ENCODE measurements at regions not wholly inside any gene's neighbourhood (a gene's known extent, or its start where the extent isn't known, plus 50 kb on each side); places are given as distances from the start of the nearest gene placed in this dataset.

DNA sequence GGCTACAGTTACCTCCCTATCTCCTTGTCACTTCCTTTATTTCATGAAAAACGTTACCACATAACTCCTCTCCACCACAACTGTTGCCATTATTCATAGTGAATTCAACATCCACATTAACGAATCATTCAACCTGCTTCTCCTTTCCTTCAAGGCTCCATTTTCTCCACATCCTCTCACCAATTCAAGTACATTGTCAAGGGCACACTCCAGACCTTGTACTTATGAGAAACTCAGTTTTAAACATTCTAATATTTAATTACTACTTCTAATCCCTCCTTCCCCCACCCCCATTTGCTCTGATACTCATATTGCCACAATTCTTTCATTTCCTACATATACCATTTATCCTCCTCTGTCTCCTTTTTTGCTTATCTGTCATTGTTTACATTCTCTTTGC, 871.2 kb downstream of the TUSC7 start:
- no peaks in the 10 kb centered on the region for H3K27me3 Mint-ChIP-seq (ENCODE audit: low read depth)
- H3K9me3 Mint-ChIP-seq (ENCODE audit: insufficient read depth) = peaks cover 5% of the 10 kb centered on the region
- ATAC-seq (no peak), DNase-seq (no peak)
- ChIA-PET POLR2A (no interaction called here), CTCF (no interaction called here)
- H3K4me3 Mint-ChIP-seq = no peak overlapping the region
- H3K36me3 Mint-ChIP-seq (ENCODE audit: low read depth) = no peaks in the 10 kb centered on the region
- no peaks in the 10 kb centered on the region for H3K4me1 Mint-ChIP-seq (ENCODE audit: low read depth)
- no peak overlapping the region for H3K27ac Mint-ChIP-seq

DNA sequence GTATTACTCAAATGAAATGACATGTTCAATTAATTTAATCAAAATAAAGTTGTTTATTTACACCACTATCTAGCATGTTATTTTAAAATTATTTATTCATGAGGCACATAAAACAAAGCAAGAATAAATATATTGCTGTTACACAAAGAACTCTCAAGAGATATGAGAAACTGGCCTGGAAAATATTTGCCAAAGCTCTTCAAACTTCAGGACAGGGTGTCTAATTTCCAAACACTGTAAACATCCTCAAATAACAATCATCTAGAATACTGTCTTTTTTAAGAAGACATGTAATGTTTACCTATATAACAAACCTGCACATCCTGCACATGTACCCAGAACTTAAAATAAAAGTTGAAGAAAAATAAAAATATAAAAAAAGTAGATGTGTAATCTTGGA, 876.6 kb downstream of the TUSC7 start:
- DNase-seq (no peak), ATAC-seq (no peak)
- ChIA-PET CTCF (no interaction called here), POLR2A (no interaction called here)
- Mint-ChIP-seq H3K4me1 (ENCODE audit: low read depth) (no peaks in the 10 kb centered on the region), H3K9me3 (ENCODE audit: insufficient read depth) (no peaks in the 10 kb centered on the region), H3K4me3 (no peak overlapping the region), H3K27me3 (ENCODE audit: low read depth) (no peaks in the 10 kb centered on the region), H3K27ac (no peak overlapping the region), H3K36me3 (ENCODE audit: low read depth) (no peaks in the 10 kb centered on the region)

DNA sequence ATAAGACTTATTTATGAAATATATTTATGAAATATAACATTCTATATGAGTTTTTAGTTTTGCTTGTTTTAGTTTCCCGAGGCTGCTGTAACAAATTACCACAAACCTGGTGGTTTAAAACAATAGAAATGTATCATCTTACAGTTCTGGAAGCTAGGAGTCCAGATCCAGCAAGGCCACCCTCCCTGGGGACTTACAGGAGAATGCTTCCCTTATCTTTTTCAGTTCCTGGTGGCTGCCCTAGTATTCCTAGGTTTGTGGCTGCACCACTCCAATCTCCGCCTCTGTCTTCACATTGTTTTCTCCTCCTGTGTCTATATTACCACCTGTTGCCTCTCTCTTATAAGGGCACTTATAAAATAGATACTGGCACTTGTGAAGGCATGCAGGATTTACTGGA, 877.8 kb downstream of the TUSC7 start:
- no peak overlapping the region for H3K27ac Mint-ChIP-seq
- no peak overlapping the region for H3K4me3 Mint-ChIP-seq

DNA sequence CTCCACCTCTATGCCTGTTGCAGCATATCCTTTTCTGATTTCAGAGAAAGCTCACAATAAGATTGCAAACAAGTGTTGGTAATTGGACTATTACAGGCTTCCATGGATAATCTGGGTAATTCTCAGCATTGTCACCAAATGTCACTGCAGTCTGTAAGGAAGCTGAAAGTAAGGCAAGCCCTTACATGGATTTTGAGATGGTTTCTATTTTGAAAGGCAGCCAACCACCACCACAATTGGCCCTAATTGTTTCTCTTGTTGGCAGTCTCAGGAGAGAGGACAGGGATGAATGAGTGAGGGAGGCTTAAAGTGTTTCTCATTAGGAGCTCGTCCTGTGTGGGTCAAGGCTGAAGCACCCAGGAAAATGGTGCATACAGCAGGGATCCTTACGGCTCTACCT, 879.9 kb downstream of the TUSC7 start:
- no peaks in the 10 kb centered on the region for H3K36me3 Mint-ChIP-seq (ENCODE audit: low read depth)
- ChIA-PET POLR2A (no interaction called here), CTCF (no interaction called here)
- H3K27ac Mint-ChIP-seq = no peak overlapping the region
- H3K4me1 Mint-ChIP-seq (ENCODE audit: low read depth) = no peaks in the 10 kb centered on the region
- ATAC-seq = no peak
- H3K4me3 Mint-ChIP-seq = no peak overlapping the region
- no peak for DNase-seq
- H3K27me3 Mint-ChIP-seq (ENCODE audit: low read depth) = no peaks in the 10 kb centered on the region
- no peaks in the 10 kb centered on the region for H3K9me3 Mint-ChIP-seq (ENCODE audit: insufficient read depth)

More for the DNA sequence above, 877.8 kb downstream of the TUSC7 start:
- DNase-seq = no peak
- H3K9me3 Mint-ChIP-seq (ENCODE audit: insufficient read depth) = no peaks in the 10 kb centered on the region
- H3K27me3 Mint-ChIP-seq (ENCODE audit: low read depth) = no peaks in the 10 kb centered on the region
- ChIA-PET POLR2A (no interaction called here), CTCF (no interaction called here)
- no peak for ATAC-seq
- no peaks in the 10 kb centered on the region for H3K4me1 Mint-ChIP-seq (ENCODE audit: low read depth)
- H3K36me3 Mint-ChIP-seq (ENCODE audit: low read depth) = no peaks in the 10 kb centered on the region

DNA sequence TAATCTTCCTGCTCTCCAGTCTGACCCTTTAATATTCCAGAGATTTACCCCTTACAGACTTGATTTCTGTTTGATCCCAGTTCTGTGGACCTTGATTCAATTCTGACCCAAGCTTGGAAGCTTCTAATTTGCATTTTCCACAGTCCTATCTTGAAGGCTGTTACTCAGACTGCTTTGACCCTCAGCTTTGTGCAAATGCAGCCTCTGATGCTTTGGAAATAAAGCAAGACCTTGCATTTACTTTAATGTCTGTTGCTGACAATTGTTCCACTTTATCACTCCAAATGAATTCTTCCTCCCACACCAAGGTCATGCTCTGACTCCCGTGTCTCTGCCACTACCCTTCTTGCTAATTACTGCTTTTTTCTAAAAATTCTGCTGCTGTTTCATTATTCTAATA, 886.0 kb downstream of the TUSC7 start:
- H3K4me3 Mint-ChIP-seq = no peak overlapping the region
- no peaks in the 10 kb centered on the region for H3K36me3 Mint-ChIP-seq (ENCODE audit: low read depth)
- no peak for DNase-seq
- no peak for ATAC-seq
- no peaks in the 10 kb centered on the region for H3K27me3 Mint-ChIP-seq (ENCODE audit: low read depth)
- H3K27ac Mint-ChIP-seq = no peak overlapping the region
- no peaks in the 10 kb centered on the region for H3K9me3 Mint-ChIP-seq (ENCODE audit: insufficient read depth)
- H3K4me1 Mint-ChIP-seq (ENCODE audit: low read depth) = no peaks in the 10 kb centered on the region
- ChIA-PET POLR2A (no interaction called here), CTCF (no interaction called here)

DNA sequence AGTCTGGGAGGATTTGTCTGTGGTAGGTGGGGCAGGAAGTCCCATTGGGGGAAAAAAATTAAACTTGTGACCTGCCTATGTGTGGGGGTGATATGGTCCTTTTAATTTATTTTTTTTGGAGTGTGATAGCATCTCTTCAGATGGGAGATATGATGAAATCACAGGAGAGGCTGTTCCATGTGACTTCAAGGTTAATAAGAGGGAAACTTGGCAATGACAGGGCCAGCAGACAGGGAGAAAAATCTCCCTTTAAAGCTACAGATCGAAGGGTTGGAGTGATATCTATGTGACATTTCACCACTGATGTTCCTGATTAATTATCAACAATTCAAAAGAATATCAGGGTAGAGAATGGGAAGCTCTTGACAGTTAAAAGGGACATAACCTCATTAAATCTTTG, 886.9 kb downstream of the TUSC7 start:
- CTCF ChIA-PET = no interaction called here
- Mint-ChIP-seq H3K27me3 (ENCODE audit: low read depth) (no peaks in the 10 kb centered on the region), H3K4me3 (no peak overlapping the region), H3K36me3 (ENCODE audit: low read depth) (no peaks in the 10 kb centered on the region), H3K9me3 (ENCODE audit: insufficient read depth) (no peaks in the 10 kb centered on the region), H3K27ac (no peak overlapping the region), H3K4me1 (ENCODE audit: low read depth) (no peaks in the 10 kb centered on the region)
- no peak for DNase-seq
- ATAC-seq = no peak
- POLR2A ChIA-PET = no interaction called here

DNA sequence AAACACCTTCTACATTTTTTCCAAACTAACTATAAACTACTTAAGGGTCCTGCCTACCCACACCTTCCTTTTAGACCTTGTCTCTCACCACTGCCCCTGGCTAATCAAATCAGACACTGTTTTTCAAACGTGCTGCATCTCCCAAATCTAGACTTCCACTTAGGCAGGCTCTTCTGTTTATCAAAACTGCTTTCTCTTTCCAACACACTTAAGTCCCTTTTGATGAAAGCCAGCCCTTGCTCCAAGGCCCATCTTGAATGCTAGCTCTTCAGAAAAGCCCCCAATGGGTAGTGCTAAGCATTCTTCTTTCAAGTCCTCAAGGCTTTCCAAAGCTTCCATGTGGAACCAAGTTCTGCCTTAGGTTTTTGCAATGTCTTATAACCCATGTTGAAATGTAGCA, 888.3 kb downstream of the TUSC7 start:
- Mint-ChIP-seq H3K4me1 (ENCODE audit: low read depth) (no peaks in the 10 kb centered on the region), H3K36me3 (ENCODE audit: low read depth) (no peaks in the 10 kb centered on the region), H3K9me3 (ENCODE audit: insufficient read depth) (no peaks in the 10 kb centered on the region), H3K4me3 (no peak overlapping the region), H3K27ac (no peak overlapping the region), H3K27me3 (ENCODE audit: low read depth) (no peaks in the 10 kb centered on the region)
- DNase-seq (no peak), ATAC-seq (no peak)
- ChIA-PET CTCF (no interaction called here), POLR2A (no interaction called here)

DNA sequence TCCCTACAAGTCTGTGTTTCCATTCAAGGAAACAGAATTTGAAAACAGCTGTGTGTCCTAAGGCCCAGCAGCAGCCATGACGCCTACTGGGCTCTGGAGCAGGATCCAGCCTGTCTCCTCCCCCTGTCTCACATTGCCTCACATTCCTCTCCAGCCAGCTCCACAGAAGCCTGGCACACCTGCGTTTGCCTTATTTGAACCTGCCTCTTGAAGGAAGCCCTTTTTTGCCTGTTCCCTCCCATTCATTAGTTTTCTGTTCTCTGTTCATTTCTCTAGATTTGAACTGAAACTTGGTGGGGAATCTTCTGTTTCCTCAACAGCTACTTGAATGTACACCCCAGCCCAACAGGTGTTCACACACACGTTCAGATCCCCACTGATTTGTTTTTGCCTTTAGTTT, 890.5 kb downstream of the TUSC7 start:
- Mint-ChIP-seq H3K4me3 (no peak overlapping the region), H3K27me3 (ENCODE audit: low read depth) (no peaks in the 10 kb centered on the region), H3K9me3 (ENCODE audit: insufficient read depth) (no peaks in the 10 kb centered on the region), H3K36me3 (ENCODE audit: low read depth) (no peaks in the 10 kb centered on the region), H3K4me1 (ENCODE audit: low read depth) (no peaks in the 10 kb centered on the region), H3K27ac (no peak overlapping the region)
- DNase-seq (no peak), ATAC-seq (no peak)
- ChIA-PET CTCF (no interaction called here), POLR2A (no interaction called here)

DNA sequence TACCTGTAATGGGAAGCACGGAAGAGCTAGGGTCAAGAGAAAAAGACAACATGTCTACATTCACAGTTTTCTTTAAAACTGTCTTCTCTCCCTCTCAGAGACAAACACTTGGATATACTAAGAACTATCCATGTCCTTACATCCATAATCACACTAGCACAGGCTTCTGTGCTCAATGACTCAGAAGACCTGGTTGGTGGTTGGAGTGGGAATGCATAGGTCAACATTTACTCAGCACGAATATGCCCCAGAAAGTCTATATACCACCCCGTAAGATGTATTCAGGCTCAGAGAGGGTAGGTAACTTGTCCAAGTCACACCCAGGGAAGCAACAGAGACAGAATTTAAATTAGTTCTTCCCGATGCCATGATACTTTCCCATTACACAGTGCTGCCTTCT, 891.1 kb downstream of the TUSC7 start:
- Mint-ChIP-seq H3K27ac (no peak overlapping the region), H3K4me1 (ENCODE audit: low read depth) (no peaks in the 10 kb centered on the region), H3K36me3 (ENCODE audit: low read depth) (no peaks in the 10 kb centered on the region), H3K9me3 (ENCODE audit: insufficient read depth) (no peaks in the 10 kb centered on the region), H3K27me3 (ENCODE audit: low read depth) (no peaks in the 10 kb centered on the region), H3K4me3 (no peak overlapping the region)
- POLR2A ChIA-PET = no interaction called here
- CTCF ChIA-PET = no interaction called here
- ATAC-seq (no peak), DNase-seq (no peak)

DNA sequence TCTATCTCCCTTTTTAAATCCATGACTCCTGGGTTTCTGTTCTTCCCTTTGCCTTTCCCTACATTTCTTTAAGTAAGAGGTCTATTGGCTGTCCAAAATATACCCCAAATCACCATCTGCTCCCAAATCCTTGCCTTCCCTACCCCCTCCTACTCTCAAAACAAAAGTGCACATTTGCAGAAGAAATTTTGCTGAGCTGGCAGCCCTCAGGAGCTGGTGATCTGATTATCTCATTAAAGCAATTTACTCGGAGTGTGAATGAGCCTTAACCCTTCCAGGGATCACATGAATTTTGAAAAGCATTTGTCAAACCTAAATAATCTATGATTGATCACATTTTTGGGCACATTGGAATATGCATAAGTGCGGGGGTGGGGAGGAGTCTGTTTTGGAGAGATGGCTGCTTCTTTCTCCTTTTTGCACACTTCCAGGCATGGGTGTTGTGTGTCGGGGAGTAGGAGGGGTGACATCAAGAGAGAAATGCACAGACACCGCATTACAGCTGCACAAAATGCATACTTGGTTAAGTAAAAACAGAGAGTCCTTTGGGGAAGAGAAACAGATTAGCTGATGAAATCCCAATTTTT, 892.6 kb downstream of the TUSC7 start:
- Mint-ChIP-seq H3K9me3 (ENCODE audit: insufficient read depth) (no peaks in the 10 kb centered on the region), H3K27ac (no peak overlapping the region), H3K4me3 (no peak overlapping the region), H3K4me1 (ENCODE audit: low read depth) (no peaks in the 10 kb centered on the region), H3K36me3 (ENCODE audit: low read depth) (no peaks in the 10 kb centered on the region), H3K27me3 (ENCODE audit: low read depth) (no peaks in the 10 kb centered on the region)
- DNase-seq (no peak), ATAC-seq (no peak)
- POLR2A ChIA-PET = no interaction called here
- CTCF ChIA-PET = no interaction called here

DNA sequence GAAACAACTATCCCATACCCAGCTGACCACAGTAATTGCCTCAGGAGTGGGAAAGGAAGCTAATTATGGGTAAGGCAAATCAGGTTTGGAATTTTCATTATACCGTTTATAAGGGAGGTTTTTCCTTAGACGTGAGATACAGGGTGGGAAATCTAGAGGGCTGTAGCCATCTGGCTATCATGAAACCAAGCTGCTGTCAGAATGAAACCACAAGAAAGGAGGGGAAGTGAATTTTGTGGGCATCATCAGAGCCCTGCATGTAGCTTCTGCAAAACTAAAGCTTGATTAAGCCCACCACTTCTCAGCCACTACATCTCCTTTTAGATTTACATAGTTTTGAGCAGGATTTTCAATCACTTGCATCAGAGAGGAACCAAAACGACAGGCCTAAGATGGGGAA, 893.5 kb downstream of the TUSC7 start:
- Mint-ChIP-seq H3K27me3 (ENCODE audit: low read depth) (no peaks in the 10 kb centered on the region), H3K9me3 (ENCODE audit: insufficient read depth) (no peaks in the 10 kb centered on the region), H3K4me3 (no peak overlapping the region), H3K36me3 (ENCODE audit: low read depth) (no peaks in the 10 kb centered on the region), H3K27ac (no peak overlapping the region), H3K4me1 (ENCODE audit: low read depth) (no peaks in the 10 kb centered on the region)
- ChIA-PET CTCF (no interaction called here), POLR2A (no interaction called here)
- no peak for DNase-seq
- no peak for ATAC-seq

DNA sequence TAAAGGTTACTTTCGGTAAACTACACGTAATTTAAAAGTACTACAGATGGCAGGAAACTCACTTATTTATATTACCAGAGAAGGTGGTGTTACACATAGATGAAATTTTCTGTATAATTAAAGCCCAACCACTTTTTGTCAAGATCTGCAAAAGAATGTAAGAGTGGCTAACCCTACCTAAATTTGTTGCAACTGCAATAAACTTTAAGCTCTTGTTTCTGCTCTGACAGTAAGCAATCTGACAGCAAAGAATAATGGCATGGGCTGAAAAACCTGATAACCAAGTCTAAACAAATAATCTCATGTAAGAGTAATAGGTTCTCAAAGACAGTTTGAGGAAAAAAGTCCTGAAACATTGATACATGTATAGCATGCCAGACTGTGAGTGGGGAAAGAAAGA, 897.3 kb downstream of the TUSC7 start:
- ATAC-seq = no peak
- Mint-ChIP-seq H3K27ac (no peak overlapping the region), H3K9me3 (ENCODE audit: insufficient read depth) (no peaks in the 10 kb centered on the region), H3K4me1 (ENCODE audit: low read depth) (no peaks in the 10 kb centered on the region), H3K27me3 (ENCODE audit: low read depth) (no peaks in the 10 kb centered on the region), H3K36me3 (ENCODE audit: low read depth) (no peaks in the 10 kb centered on the region), H3K4me3 (no peak overlapping the region)
- ChIA-PET CTCF (no interaction called here), POLR2A (no interaction called here)
- no peak for DNase-seq

DNA sequence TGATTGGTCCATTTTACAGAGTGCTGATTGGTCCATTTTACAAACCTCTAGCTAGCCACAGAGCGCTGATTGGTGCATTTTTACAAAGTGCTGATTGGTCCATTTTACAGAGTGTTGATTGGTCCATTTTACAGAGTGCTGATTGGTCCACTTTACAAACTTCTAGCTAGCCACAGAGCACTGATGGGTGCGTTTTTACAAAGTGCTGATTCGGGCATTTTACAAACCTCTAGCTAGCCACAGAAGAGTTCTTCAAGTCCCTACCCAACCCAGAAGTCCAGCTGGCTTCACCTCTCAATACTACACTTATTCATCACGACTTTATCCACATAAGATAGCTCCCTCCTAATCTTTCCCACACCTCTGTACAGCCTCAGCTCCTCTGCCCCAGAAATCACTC, 899.8 kb downstream of the TUSC7 start:
- Mint-ChIP-seq H3K36me3 (ENCODE audit: low read depth) (no peaks in the 10 kb centered on the region), H3K4me3 (no peak overlapping the region), H3K27me3 (ENCODE audit: low read depth) (no peaks in the 10 kb centered on the region), H3K27ac (no peak overlapping the region), H3K9me3 (ENCODE audit: insufficient read depth) (no peaks in the 10 kb centered on the region), H3K4me1 (ENCODE audit: low read depth) (no peaks in the 10 kb centered on the region)
- ChIA-PET CTCF (no interaction called here), POLR2A (no interaction called here)
- ATAC-seq (no peak), DNase-seq (no peak)

All from activated CD8-positive, alpha-beta T cell treated with anti-CD3 and anti-CD28 coated beads, Interleukin-2, amount 10 ng/mL, durations not matched to agents 7 days and 5 days (primary cell).